ENCODE measurements at regions not wholly inside any gene's neighbourhood (a gene's known extent, or its start where the extent isn't known, plus 50 kb on each side); places are given as distances from the start of the nearest gene placed in this dataset.

GRCh38 chr4:132071815-132072214 is 1077.3 kb upstream of the PCDH10 start:
- TF ChIP-seq CTCF (optimal IDR thresholded peaks at IDR 0.05 in 1 of 3, IDR thresholded peaks at IDR 0.05 in 1 of 3, conservative IDR thresholded peaks at IDR 0.05 in 1 of 3; ENCODE audit: extremely low read depth in 1 of 3, insufficient read depth in 2 of 3, low read length in 3 of 3) = no peak
- no peak for TF ChIP-seq EZH2 (IDR thresholded peaks at IDR 0.05; ENCODE audit: low read length)
